IMR-90 (cell line): ENCODE measurements at regions not wholly inside any gene's neighbourhood (a gene's known extent, or its start where the extent isn't known, plus 50 kb on each side); places are given as distances from the start of the nearest gene placed in this dataset.

Experiments used
- ATAC-seq: fragments of 200-7000 bp; cut with Tn5 transposase; 2 replicates; pipeline ENCODE4 v1.9.1; 2020; ENCODE audit warnings: low read depth, mild to moderate bottlenecking, moderate library complexity
- BruUV-seq: library from RNA; stranded (reverse); fragments of 400-500 nt; replicated peaks from 2 replicates; lab custom pipeline; 2021; lab: Mats Ljungman, UMichigan
- CTCF ChIA-PET: fragments of 300-600 bp; formaldehyde crosslinking; extraction: SDS; loops from one replicate; lab custom pipeline; 2021; ENCODE audit warnings: antibody characterized with exemption; lab: Yijun Ruan, JAX
- POLR2A ChIA-PET: fragments of 300-600 bp; sonication (Branson Sonifier 250); formaldehyde crosslinking; loops from one replicate; lab custom pipeline; 2022; ENCODE audit warnings: antibody characterized with exemption; ENCODE audit not compliant: unreplicated experiment; lab: Charles Lee
- DNase-seq: peaks from one replicate; pipeline ENCODE4 v3.0.0; 2013
- H2AFZ ChIP-seq: replicated peaks from 2 replicates; pipeline ENCODE3; 2013; ENCODE audit warnings: low read length, mild to moderate bottlenecking; ENCODE audit not compliant: poor library complexity
- H2AK5ac ChIP-seq: 2 replicates; pipeline ENCODE4 v1.6.1; 2013; ENCODE audit warnings: low read depth, low read length, inconsistent platforms
- H2AK9ac ChIP-seq: replicated peaks from 2 replicates; pipeline ENCODE3; 2013; ENCODE audit warnings: mild to moderate bottlenecking, low read depth, low read length, moderate library complexity; ENCODE audit not compliant: poor library complexity
- H2BK120ac ChIP-seq: 2 replicates; pipeline ENCODE4 v1.6.1; 2013; ENCODE audit warnings: low read depth, low read length, inconsistent platforms
- H2BK15ac ChIP-seq: 3 replicates; pipeline ENCODE4 v1.6.1; 2013; ENCODE audit warnings: low read depth, low read length, inconsistent platforms
- H2BK20ac ChIP-seq: 2 replicates; pipeline ENCODE4 v1.6.1; 2013; ENCODE audit warnings: low read depth, mild to moderate bottlenecking, inconsistent platforms, low read length, moderate library complexity
- H2BK5ac ChIP-seq: 2 replicates; pipeline ENCODE4 v1.6.1; 2013; ENCODE audit warnings: mild to moderate bottlenecking, low read depth, low read length, inconsistent platforms; ENCODE audit not compliant: poor library complexity, severe bottlenecking
- H3K14ac ChIP-seq: replicated peaks from 2 replicates; pipeline ENCODE4 v1.6.1; 2013; ENCODE audit warnings: low read depth, low read length, inconsistent platforms
- H3K18ac ChIP-seq: 2 replicates; pipeline ENCODE4 v1.6.1; 2013; ENCODE audit warnings: low read depth, low read length, control low read depth
- H3K23ac ChIP-seq: 2 replicates; pipeline ENCODE4 v1.6.1; 2013; ENCODE audit warnings: low read depth, low read length, inconsistent platforms
- H3K27ac ChIP-seq: 2 replicates; pipeline ENCODE4 v1.5.1; 2013; ENCODE audit warnings: mild to moderate bottlenecking, control low read depth, low read length; ENCODE audit not compliant: insufficient read depth
- H3K27me3 ChIP-seq: 2 replicates; pipeline ENCODE4 v1.6.1; 2013; ENCODE audit warnings: low read length; ENCODE audit not compliant: control insufficient read depth, insufficient read depth
- H3K36me3 ChIP-seq: 2 replicates; pipeline ENCODE4 v1.6.1; 2013; ENCODE audit warnings: low read length, mixed read lengths; ENCODE audit not compliant: control insufficient read depth, insufficient read depth
- H3K4ac ChIP-seq: 2 replicates; pipeline ENCODE4 v1.6.1; 2013; ENCODE audit warnings: low read depth, low read length, inconsistent platforms
- H3K4me1 ChIP-seq: 2 replicates; pipeline ENCODE4 v1.6.1; 2013; ENCODE audit warnings: low read length, mixed read lengths; ENCODE audit not compliant: control insufficient read depth, insufficient read depth
- H3K4me2 ChIP-seq: 2 replicates; pipeline ENCODE4 v1.6.1; 2013; ENCODE audit warnings: low read depth, mild to moderate bottlenecking, control low read depth, low read length, moderate library complexity
- H3K4me3 ChIP-seq: 2 replicates; pipeline ENCODE4 v1.5.1; 2013; ENCODE audit warnings: low read depth, mild to moderate bottlenecking, control low read depth, low read length, moderate library complexity; ENCODE audit not compliant: insufficient read depth
- H3K56ac ChIP-seq: 2 replicates; pipeline ENCODE4 v1.6.1; 2013; ENCODE audit warnings: low read length, inconsistent platforms; ENCODE audit not compliant: insufficient read depth; ENCODE audit errors: extremely low read depth
- H3K79me1 ChIP-seq, 2 experiments: 2 replicates each; pipeline ENCODE4 v1.6.1; 2013; ENCODE audit warnings: low read length in 2 of 2, inconsistent platforms in 1 of 2, low read depth in 1 of 2
- H3K9ac ChIP-seq: 2 replicates; pipeline ENCODE4 v1.6.1; 2013; ENCODE audit warnings: low read depth, low read length, control low read depth
- H3K9me1 ChIP-seq: 2 replicates; pipeline ENCODE4 v1.6.1; 2013; ENCODE audit warnings: low read length, inconsistent platforms; ENCODE audit not compliant: insufficient read depth
- H3K9me3 ChIP-seq: 2 replicates; pipeline ENCODE4 v1.6.1; 2013; ENCODE audit warnings: low read length; ENCODE audit not compliant: control insufficient read depth, insufficient read depth
- H4K20me1 ChIP-seq: 2 replicates; pipeline ENCODE4 v1.6.1; 2013; ENCODE audit warnings: low read length, inconsistent platforms; ENCODE audit not compliant: insufficient read depth
- H4K5ac ChIP-seq: 2 replicates; pipeline ENCODE4 v1.6.1; 2013; ENCODE audit warnings: mild to moderate bottlenecking, low read depth, low read length, control low read depth
- H4K8ac ChIP-seq, 2 experiments: 2 replicates each; pipeline ENCODE4 v1.6.1; 2013; ENCODE audit warnings: low read depth in 2 of 2, low read length in 2 of 2, control low read depth in 1 of 2, inconsistent platforms in 1 of 2
- H4K91ac ChIP-seq: 2 replicates; pipeline ENCODE4 v1.6.1; 2013; ENCODE audit warnings: low read depth, low read length, inconsistent platforms; ENCODE audit not compliant: insufficient read depth
- BHLHE40 ChIP-seq: fragments of 150-350 bp; IDR thresholded peaks from 2 replicates; pipeline ENCODE4 v1.6.1; 2016; ENCODE audit warnings: mild to moderate bottlenecking, low read depth, low read length
- CEBPB ChIP-seq: IDR thresholded peaks from 2 replicates; pipeline ENCODE4 v1.6.1; 2012; ENCODE audit warnings: low read depth, low read length, improper control_type of control experiment
- CHD1 ChIP-seq: IDR thresholded peaks from 2 replicates; pipeline ENCODE4 v1.6.1; 2012; ENCODE audit warnings: low read depth, low read length, improper control_type of control experiment
- ELK1 ChIP-seq: fragments of 150-350 bp; IDR thresholded peaks from 2 replicates; pipeline ENCODE4 v1.6.1; 2016; ENCODE audit warnings: low read depth, mild to moderate bottlenecking, low read length, moderate library complexity, borderline replicate concordance
- FOS ChIP-seq: fragments of 150-350 bp; IDR thresholded peaks from 2 replicates; pipeline ENCODE4 v1.6.1; 2016; ENCODE audit warnings: low read depth, low read length
- MAFK ChIP-seq: IDR thresholded peaks from 2 replicates; pipeline ENCODE4 v1.6.1; 2012; ENCODE audit warnings: low read depth, low read length, improper control_type of control experiment
- MAZ ChIP-seq: IDR thresholded peaks from 2 replicates; pipeline ENCODE4 v1.6.1; 2012; ENCODE audit warnings: low read depth, mild to moderate bottlenecking, low read length, improper control_type of control experiment, moderate library complexity, borderline replicate concordance
- MXI1 ChIP-seq: IDR thresholded peaks from 2 replicates; pipeline ENCODE4 v1.6.1; 2012; ENCODE audit warnings: low read depth, mild to moderate bottlenecking, low read length, moderate library complexity, borderline replicate concordance
- NFE2L2 ChIP-seq: fragments of 150-350 bp; IDR thresholded peaks from 2 replicates; pipeline ENCODE4 v1.6.1; 2016; ENCODE audit warnings: low read depth, mild to moderate bottlenecking, low read length
- POLR2A ChIP-seq: IDR thresholded peaks from 2 replicates; pipeline ENCODE4 v1.6.1; 2012; ENCODE audit warnings: mild to moderate bottlenecking, low read depth, low read length
- RAD21 ChIP-seq: IDR thresholded peaks from 2 replicates; pipeline ENCODE4 v1.6.1; 2012; ENCODE audit warnings: low read length, improper control_type of control experiment
- RCOR1 ChIP-seq: IDR thresholded peaks from 2 replicates; pipeline ENCODE4 v1.6.1; 2012; ENCODE audit warnings: mild to moderate bottlenecking, low read length, improper control_type of control experiment; ENCODE audit not compliant: insufficient replicate concordance
- RFX5 ChIP-seq: IDR thresholded peaks from 2 replicates; pipeline ENCODE4 v1.8.0; 2012; ENCODE audit warnings: low read depth, mild to moderate bottlenecking, low read length, moderate library complexity
- SMC3 ChIP-seq: fragments of 150-350 bp; IDR thresholded peaks from 2 replicates; pipeline ENCODE4 v1.6.1; 2016; ENCODE audit warnings: low read depth, mild to moderate bottlenecking, antibody characterized with exemption, low read length, moderate library complexity
- USF2 ChIP-seq: fragments of 150-350 bp; IDR thresholded peaks from 2 replicates; pipeline ENCODE4 v1.6.1; 2017; ENCODE audit warnings: mild to moderate bottlenecking, antibody characterized with exemption, low read length, low read depth
- WGBS, 2 experiments: methylation state at CpG; one replicate each; pipeline versions ENCODE4 v1.1.5 to v1.1.7; 2013; ENCODE audit warnings: missing lambda C conversion rate in 2 of 2; ENCODE audit not compliant: insufficient read length in 1 of 2; ENCODE audit errors: extremely low coverage in 2 of 2; 5-methylcytosine and 5-hydroxymethylcytosine counted together
- dilution Hi-C: fragments of 300-500 bp; cut with HindIII; formaldehyde crosslinking; loops from one replicate; pipeline ENCODE4 v1.14.3; 2018; ENCODE audit warnings: low sequenced_read_pairs; ENCODE audit not compliant: unreplicated experiment
- in situ Hi-C: fragments of 300-500 bp; cut with MboI; formaldehyde crosslinking; loops from 3 replicates; pipeline ENCODE4 v1.14.3; 2019; ENCODE audit warnings: low sequenced_read_pairs, inconsistent platforms, mixed read lengths
- intact Hi-C: fragments of 100-400 bp; cut with micrococcal nuclease; formaldehyde crosslinking; loops from 2 replicates; pipeline ENCODE4 v1.10.0; 2022
- TF ChIP-seq, protein P1 (sequence below): conservative IDR thresholded peaks from 2 replicates; pipeline ENCODE4 v1.5.1; 2012; ENCODE audit warnings: mild to moderate bottlenecking, low read depth, low read length, improper control_type of control experiment

DNA sequence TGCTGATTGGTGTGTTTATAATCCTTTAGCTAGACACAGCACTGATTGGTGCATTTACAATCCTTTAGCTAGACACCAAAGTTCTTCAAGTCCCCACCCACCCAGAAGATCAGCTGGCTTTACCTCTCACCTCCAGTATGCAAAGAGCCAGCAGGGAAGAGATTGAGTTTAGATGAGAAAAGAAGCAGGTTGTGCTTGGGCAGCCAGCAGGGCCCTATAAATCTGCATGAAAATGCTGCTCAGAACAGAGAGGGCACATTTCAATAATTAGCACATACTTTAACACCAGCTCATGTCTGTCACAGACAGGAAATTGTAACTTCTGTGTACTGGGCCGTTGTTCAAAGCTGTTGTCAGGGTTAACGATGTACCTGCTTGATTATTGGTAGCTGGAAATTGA lies 1204.3 kb downstream of the UQCRFS1 start:
- no peak overlapping the region for H4K91ac ChIP-seq
- dilution Hi-C loops = no loop called here
- no peak overlapping the region for H2AK9ac ChIP-seq
- BruUV-seq = no TSS peak
- no peak overlapping the region for H4K5ac ChIP-seq
- no peak overlapping the region for H3K4me3 ChIP-seq
- no peak overlapping the region for H2BK15ac ChIP-seq
- DNase-seq = no peak
- no peak overlapping the region for H2AFZ ChIP-seq
- POLR2A ChIA-PET = no interaction called here
- H2BK20ac ChIP-seq = no peak overlapping the region
- no peak overlapping the region for H3K27ac ChIP-seq
- no peak overlapping the region for H2BK5ac ChIP-seq
- H3K36me3 ChIP-seq = no peaks in the 10 kb centered on the region
- H3K14ac ChIP-seq = no peak overlapping the region
- H3K56ac ChIP-seq = no peak overlapping the region
- H3K79me1 ChIP-seq = no peaks in the 10 kb centered on the region
- peaks cover 29% of the 10 kb centered on the region for H3K9me3 ChIP-seq
- H4K20me1 ChIP-seq = no peaks in the 10 kb centered on the region
- intact Hi-C loops = no loop called here
- H4K8ac ChIP-seq = no peak overlapping the region
- H3K4me2 ChIP-seq = no peak overlapping the region
- no peak for ATAC-seq
- no CpG with 5 or more reads among the region's 2 CpGs for WGBS, 2 experiments
- H3K23ac ChIP-seq = no peak overlapping the region
- CTCF ChIA-PET = no interaction called here
- no peak overlapping the region for H2BK120ac ChIP-seq
- TF ChIP-seq RAD21 (no peak), SMC3 (no peak), USF2 (no peak), BHLHE40 (no peak), MAZ (no peak), ELK1 (no peak), MAFK (no peak), CEBPB (no peak), NFE2L2 (no peak), RCOR1 (no peak), RFX5 (no peak), FOS (no peak), POLR2A (no peak), MXI1 (no peak), CHD1 (no peak)
- TF ChIP-seq, protein P1, sequence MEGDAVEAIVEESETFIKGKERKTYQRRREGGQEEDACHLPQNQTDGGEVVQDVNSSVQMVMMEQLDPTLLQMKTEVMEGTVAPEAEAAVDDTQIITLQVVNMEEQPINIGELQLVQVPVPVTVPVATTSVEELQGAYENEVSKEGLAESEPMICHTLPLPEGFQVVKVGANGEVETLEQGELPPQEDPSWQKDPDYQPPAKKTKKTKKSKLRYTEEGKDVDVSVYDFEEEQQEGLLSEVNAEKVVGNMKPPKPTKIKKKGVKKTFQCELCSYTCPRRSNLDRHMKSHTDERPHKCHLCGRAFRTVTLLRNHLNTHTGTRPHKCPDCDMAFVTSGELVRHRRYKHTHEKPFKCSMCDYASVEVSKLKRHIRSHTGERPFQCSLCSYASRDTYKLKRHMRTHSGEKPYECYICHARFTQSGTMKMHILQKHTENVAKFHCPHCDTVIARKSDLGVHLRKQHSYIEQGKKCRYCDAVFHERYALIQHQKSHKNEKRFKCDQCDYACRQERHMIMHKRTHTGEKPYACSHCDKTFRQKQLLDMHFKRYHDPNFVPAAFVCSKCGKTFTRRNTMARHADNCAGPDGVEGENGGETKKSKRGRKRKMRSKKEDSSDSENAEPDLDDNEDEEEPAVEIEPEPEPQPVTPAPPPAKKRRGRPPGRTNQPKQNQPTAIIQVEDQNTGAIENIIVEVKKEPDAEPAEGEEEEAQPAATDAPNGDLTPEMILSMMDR = no peak
- in situ Hi-C loops = no loop called here
- no peaks in the 10 kb centered on the region for H3K27me3 ChIP-seq
- no peak overlapping the region for H2AK5ac ChIP-seq
- H3K4ac ChIP-seq = no peak overlapping the region
- no peak overlapping the region for H3K9ac ChIP-seq
- H3K4me1 ChIP-seq = no peaks in the 10 kb centered on the region
- no peak overlapping the region for H3K18ac ChIP-seq
- H3K9me1 ChIP-seq = no peaks in the 10 kb centered on the region
